Endothelial cell of umbilical vein (primary cell): ENCODE measurements at regions not wholly inside any gene's neighbourhood (a gene's known extent, or its start where the extent isn't known, plus 50 kb on each side); places are given as distances from the start of the nearest gene placed in this dataset.

Experiments
- BruUV-seq: library from RNA; stranded (reverse); fragments of 400-500 nt; replicated peaks from 2 replicates; lab custom pipeline; 2021; lab: Mats Ljungman, UMichigan
- CTCF ChIA-PET: fragments of 300-600, 350-600 bp; sonication (Branson Sonifier 250); formaldehyde crosslinking; loops from one replicate; lab custom pipeline; 2021; ENCODE audit warnings: antibody characterized with exemption, inconsistent platforms; lab: Charles Lee
- POLR2A ChIA-PET: fragments of 300-600, 350-600 bp; sonication (Branson Sonifier 250); formaldehyde crosslinking; loops from one replicate; lab custom pipeline; 2021; ENCODE audit warnings: antibody characterized with exemption, inconsistent platforms; lab: Charles Lee
- DNase-seq: peaks from one replicate; pipeline ENCODE4 v3.0.0-alpha.2; 2011; ENCODE audit warnings: low read depth, low spot score
- FAIRE-seq: peaks from 2 replicates; lab custom pipeline; 2011; peaks lifted over from hg19 to GRCh38; lab: Jason Lieb, UNC
- H2AFZ ChIP-seq: 2 replicates; pipeline ENCODE4 v1.6.0; 2012; ENCODE audit warnings: low read depth, low read length, control low read depth, inconsistent platforms
- H3K27ac ChIP-seq: 2 replicates; pipeline ENCODE4 v1.5.1; 2011; ENCODE audit warnings: low read depth, mild to moderate bottlenecking, control low read depth, low read length, moderate library complexity; ENCODE audit not compliant: insufficient read depth
- H3K27me3 ChIP-seq, 2 experiments: 2 replicates each; pipeline versions ENCODE4 v1.6.0 to v1.6.1; 2011; ENCODE audit warnings: low read length in 2 of 2, mixed read lengths in 1 of 2; ENCODE audit not compliant: control insufficient read depth in 2 of 2, insufficient read depth in 2 of 2
- H3K36me3 ChIP-seq, 2 experiments: 2 replicates in 1 of 2; 3 replicates in 1 of 2; pipeline ENCODE4 v1.5.1; 2011; ENCODE audit warnings: low read length in 2 of 2, mild to moderate bottlenecking in 1 of 2, moderate library complexity in 1 of 2; ENCODE audit not compliant: control insufficient read depth in 2 of 2, insufficient read depth in 2 of 2; ENCODE audit errors: extremely low read depth in 1 of 2
- H3K4me1 ChIP-seq: 3 replicates; pipeline ENCODE4 v1.5.1; 2011; ENCODE audit warnings: mild to moderate bottlenecking, low read length; ENCODE audit not compliant: control insufficient read depth, insufficient read depth; ENCODE audit errors: extremely low read depth
- H3K4me2 ChIP-seq: 2 replicates; pipeline ENCODE4 v1.6.1; 2011; ENCODE audit warnings: low read length, control low read depth, mixed read lengths; ENCODE audit not compliant: insufficient read depth
- H3K4me3 ChIP-seq, 3 experiments: fragments of 200-600 bp in 1 of 3; sonication (generic), shearing (Covaris generic) in 1 of 3; replicated peaks in 1 of 3; 2 replicates each; pipeline ENCODE4 v1.5.1; 2011 to 2016; ENCODE audit warnings: control low read depth in 3 of 3, low read length in 3 of 3, mild to moderate bottlenecking in 2 of 3, inconsistent platforms in 1 of 3, low read depth in 1 of 3, moderate library complexity in 1 of 3; ENCODE audit not compliant: insufficient read depth in 1 of 3
- H3K79me2 ChIP-seq: 2 replicates; pipeline ENCODE4 v1.6.0; 2012; ENCODE audit warnings: low read length, inconsistent platforms; ENCODE audit not compliant: control insufficient read depth, insufficient read depth
- H3K9ac ChIP-seq: replicated peaks from 2 replicates; pipeline ENCODE3; 2011; ENCODE audit warnings: low read length, control low read depth; ENCODE audit not compliant: insufficient read depth; ENCODE audit errors: extremely low read depth
- H3K9me1 ChIP-seq: replicated peaks from 3 replicates; pipeline ENCODE4 v1.6.0; 2011; ENCODE audit warnings: mild to moderate bottlenecking, low read length; ENCODE audit not compliant: control insufficient read depth, insufficient read depth; ENCODE audit errors: extremely low read depth
- H3K9me3 ChIP-seq: replicated peaks from 2 replicates; pipeline ENCODE4 v1.5.1; 2012; ENCODE audit warnings: low read length, inconsistent platforms; ENCODE audit not compliant: control insufficient read depth, insufficient read depth
- H4K20me1 ChIP-seq: replicated peaks from 2 replicates; pipeline ENCODE3; 2011; ENCODE audit warnings: mild to moderate bottlenecking, low read length; ENCODE audit not compliant: control insufficient read depth, insufficient read depth; ENCODE audit errors: extremely low read depth
- CTCF ChIP-seq, 2 donors: IDR thresholded peaks; 1 replicate in 1 of 2; 2 replicates in 1 of 2; pipeline ENCODE4 v1.5.1; 2011; ENCODE audit warnings: low read length in 2 of 2, mild to moderate bottlenecking in 2 of 2, moderate library complexity in 2 of 2, control low read depth in 1 of 2, inconsistent platforms in 1 of 2, low read depth in 1 of 2; ENCODE audit not compliant: insufficient read depth in 1 of 2; ENCODE audit errors: extremely low read depth in 1 of 2
- EZH2 ChIP-seq: IDR thresholded peaks from 2 replicates; pipeline ENCODE4 v1.6.1; 2012; ENCODE audit warnings: borderline replicate concordance, low read depth, mild to moderate bottlenecking, moderate library complexity, low read length, inconsistent platforms; ENCODE audit not compliant: severe bottlenecking
- FOS ChIP-seq: IDR thresholded peaks from 2 replicates; pipeline ENCODE4 v1.6.1; 2011; ENCODE audit warnings: mild to moderate bottlenecking, low read length, moderate library complexity, borderline replicate concordance; ENCODE audit not compliant: insufficient read depth
- GATA2 ChIP-seq: IDR thresholded peaks from 2 replicates; pipeline ENCODE4 v1.7.0; 2011; ENCODE audit warnings: low read depth, mild to moderate bottlenecking, moderate library complexity, mixed read lengths, low read length; ENCODE audit not compliant: insufficient read length, insufficient read depth
- JUN ChIP-seq: IDR thresholded peaks from 2 replicates; pipeline ENCODE4 v1.6.1; 2011; ENCODE audit warnings: borderline replicate concordance, low read depth; ENCODE audit not compliant: insufficient read length, insufficient read depth
- MAX ChIP-seq: IDR thresholded peaks from 2 replicates; pipeline ENCODE4 v1.6.1; 2011; ENCODE audit not compliant: insufficient read depth, insufficient read length
- POLR2A ChIP-seq: IDR thresholded peaks from 2 replicates; pipeline ENCODE4 v1.6.1; 2012; ENCODE audit warnings: low read depth, mild to moderate bottlenecking, control low read depth, low read length
- POLR2AphosphoS5 ChIP-seq: IDR thresholded peaks from 2 replicates; pipeline ENCODE4 v1.6.1; 2012; ENCODE audit warnings: low read depth, mild to moderate bottlenecking, control low read depth, low read length, moderate library complexity; ENCODE audit not compliant: insufficient read depth
- dilution Hi-C: fragments of 300-500 bp; cut with MboI; formaldehyde crosslinking; loops from one replicate; pipeline ENCODE4 v1.15.0; 2019; ENCODE audit warnings: low sequenced_read_pairs; ENCODE audit not compliant: extremely low pct_ligation_motif_present
- intact Hi-C: fragments of 100-400 bp; cut with micrococcal nuclease; formaldehyde crosslinking; loops from one replicate; pipeline ENCODE4 v1.10.0; 2022

- Histone ChIP-seq H4K20me1 (no peaks in the 10 kb centered on the region), H3K9me3 (no peaks in the 10 kb centered on the region), H3K4me3 (no peak overlapping the region), H3K4me1 (peaks cover 10% of the 10 kb centered on the region), H3K79me2 (no peaks in the 10 kb centered on the region), H2AFZ (no peak overlapping the region), H3K4me2 (no peak overlapping the region), H3K27me3 (peaks cover 0 to 3% of the 10 kb centered on the region in 2 experiments), H3K9me1 (no peaks in the 10 kb centered on the region), H3K36me3 (no peaks in the 10 kb centered on the region), H3K9ac (no peak overlapping the region), H3K27ac (no peak overlapping the region)
- no peak for FAIRE-seq
- dilution Hi-C loops: no loop called here
- intact Hi-C loops: no loop called here
- CTCF ChIA-PET: no interaction called here
- POLR2A ChIA-PET: no interaction called here
- no peak for DNase-seq
- BruUV-seq: no TSS peak
- TF ChIP-seq POLR2AphosphoS5 (no peak), GATA2 (no peak), FOS (no peak), POLR2A (no peak), MAX (no peak), JUN (no peak), EZH2 (no peak), CTCF (IDR thresholded peaks at IDR 0.05; ENCODE audit: extremely low read depth in 1 of 2, insufficient read depth in 1 of 2, low read depth in 1 of 2, low read length in 2 of 2) (no peak)
Observed at GRCh38 chr10:78860260-78860914, 208.4 kb upstream of the ZMIZ1 start.
